Endometrium (tissue), 2 donors: ENCODE measurements at regions not wholly inside any gene's neighbourhood (a gene's known extent, or its start where the extent isn't known, plus 50 kb on each side); places are given as distances from the start of the nearest gene placed in this dataset.
A peak's percentile ranks its signal among the peaks of the same experiment; 100 is the strongest.

ENCODE experiments used
- FAIRE-seq: peaks from 2 replicates; lab custom pipeline; 2012; peaks lifted over from hg19 to GRCh38; lab: Jason Lieb, UNC
- donor health status: control.
- donor health status: control.

GRCh38 chr5:98065261-98065909 lies 708.1 kb upstream of the RGMB start:
- FAIRE-seq: no peak

- FAIRE-seq: no peak
These were observed 706.6 kb upstream of the RGMB start for GRCh38 chr5:98066910-98067309.

- FAIRE-seq: no peak
These were observed 703.5 kb upstream of the RGMB start for GRCh38 chr5:98069876-98070512.

- FAIRE-seq: no peak
These were observed 700.5 kb upstream of the RGMB start for GRCh38 chr5:98072921-98073320.

GRCh38 chr5:98076501-98076900 lies 697.0 kb upstream of the RGMB start:
- no peak for FAIRE-seq

- no peak for FAIRE-seq
These were observed 687.9 kb upstream of the RGMB start for GRCh38 chr5:98085593-98085992.

GRCh38 chr5:98095072-98095471 lies 678.4 kb upstream of the RGMB start:
- no peak for FAIRE-seq

GRCh38 chr5:98096155-98096554 lies 677.3 kb upstream of the RGMB start:
- FAIRE-seq: no peak

GRCh38 chr5:98099448-98100105 lies 673.9 kb upstream of the RGMB start:
- no peak for FAIRE-seq

- no peak for FAIRE-seq
These were observed 672.3 kb upstream of the RGMB start for GRCh38 chr5:98101131-98101530.

GRCh38 chr5:98102936-98103335 lies 670.5 kb upstream of the RGMB start:
- FAIRE-seq: no peak

- FAIRE-seq: no peak
These were observed 669.7 kb upstream of the RGMB start for GRCh38 chr5:98103807-98104206.

- no peak for FAIRE-seq
These were observed 668.8 kb upstream of the RGMB start for GRCh38 chr5:98104454-98105188.

GRCh38 chr5:98105681-98106080 lies 667.8 kb upstream of the RGMB start:
- no peak for FAIRE-seq

GRCh38 chr5:98106116-98107031 lies 667.1 kb upstream of the RGMB start:
- peak; percentile 79 for FAIRE-seq

GRCh38 chr5:98108497-98108896 lies 665.0 kb upstream of the RGMB start:
- no peak for FAIRE-seq

- no peak for FAIRE-seq
These were observed 663.9 kb upstream of the RGMB start for GRCh38 chr5:98109561-98110006.

GRCh38 chr5:98110282-98110691 lies 663.2 kb upstream of the RGMB start:
- FAIRE-seq: no peak

GRCh38 chr5:98110791-98111190 lies 662.7 kb upstream of the RGMB start:
- FAIRE-seq: no peak

- no peak for FAIRE-seq
These were observed 661.8 kb upstream of the RGMB start for GRCh38 chr5:98111686-98112085.

GRCh38 chr5:98121036-98121936 lies 652.2 kb upstream of the RGMB start:
- FAIRE-seq: no peak
